H1 (cell line): ENCODE measurements at regions not wholly inside any gene's neighbourhood (a gene's known extent, or its start where the extent isn't known, plus 50 kb on each side); places are given as distances from the start of the nearest gene placed in this dataset.

Source experiments
- CTCF ChIA-PET: fragments of 300-600 bp; sonication (Branson Sonifier 250); formaldehyde crosslinking; loops from one replicate; lab custom pipeline; 2021; ENCODE audit not compliant: partially characterized antibody; lab: Charles Lee
- POLR2A ChIA-PET: fragments of 300-600 bp; sonication (Branson Sonifier 250); formaldehyde crosslinking; loops from one replicate; lab custom pipeline; 2021; ENCODE audit warnings: inconsistent platforms; ENCODE audit not compliant: partially characterized antibody; lab: Charles Lee
- DNase-seq, 2 experiments: peaks; one replicate each; pipeline versions ENCODE4 v3.0.0 to v3.0.0-alpha.2; 2010 to 2022; ENCODE audit warnings: low spot score in 2 of 2, low read depth in 1 of 2, mixed read lengths in 1 of 2
- FAIRE-seq: peaks from 2 replicates; lab custom pipeline; 2011; peaks lifted over from hg19 to GRCh38; lab: Jason Lieb, UNC
- H2AFZ ChIP-seq: 2 replicates; pipeline ENCODE4 v1.8.1; 2012; ENCODE audit warnings: low read length, inconsistent platforms
- H2AK5ac ChIP-seq: 2 replicates; pipeline ENCODE4 v1.6.1; 2013; ENCODE audit warnings: low read depth, low read length
- H2BK120ac ChIP-seq: replicated peaks from 2 replicates; pipeline ENCODE3; 2013; ENCODE audit warnings: low read depth, low read length, inconsistent platforms
- H2BK12ac ChIP-seq: 2 replicates; pipeline ENCODE4 v1.6.1; 2013; ENCODE audit warnings: low read depth, low read length
- H2BK15ac ChIP-seq: 2 replicates; pipeline ENCODE4 v1.6.1; 2013; ENCODE audit warnings: low read length
- H2BK20ac ChIP-seq: 2 replicates; pipeline ENCODE4 v1.6.1; 2013; ENCODE audit warnings: low read length
- H2BK5ac ChIP-seq: 2 replicates; pipeline ENCODE4 v1.6.1; 2013; ENCODE audit warnings: low read depth, low read length
- H3K14ac ChIP-seq: 2 replicates; pipeline ENCODE4 v1.6.1; 2013; ENCODE audit warnings: inconsistent platforms; ENCODE audit not compliant: insufficient read length
- H3K18ac ChIP-seq: 2 replicates; pipeline ENCODE4 v1.6.1; 2013; ENCODE audit warnings: low read length; ENCODE audit errors: extremely low read depth
- H3K23ac ChIP-seq: 2 replicates; pipeline ENCODE4 v1.6.1; 2013; ENCODE audit warnings: inconsistent platforms; ENCODE audit not compliant: insufficient read length
- H3K23me2 ChIP-seq: 2 replicates; pipeline ENCODE4 v1.6.1; 2013; ENCODE audit warnings: low read depth, low read length
- H3K27ac ChIP-seq: 2 replicates; pipeline ENCODE4 v1.6.1; 2011; ENCODE audit warnings: low read depth, low read length, inconsistent platforms
- H3K27me3 ChIP-seq, 4 experiments: replicated peaks in 1 of 4; 1 replicate in 1 of 4; 2 replicates in 3 of 4; pipeline versions ENCODE4 v1.6.1 to v1.8.1; 2011 to 2013; ENCODE audit warnings: low read length in 3 of 4, mild to moderate bottlenecking in 3 of 4, inconsistent platforms in 2 of 4, mixed read lengths in 2 of 4, moderate library complexity in 1 of 4; ENCODE audit not compliant: control insufficient read depth in 3 of 4, insufficient read depth in 3 of 4; ENCODE audit errors: extremely low read depth in 1 of 4
- H3K36me3 ChIP-seq, 4 experiments: 2 replicates each; pipeline versions ENCODE4 v1.6.1 to v1.8.1; 2011 to 2013; ENCODE audit warnings: mild to moderate bottlenecking in 4 of 4, low read length in 3 of 4, moderate library complexity in 2 of 4, control low read depth in 1 of 4, inconsistent platforms in 1 of 4; ENCODE audit not compliant: insufficient read depth in 4 of 4, control insufficient read depth in 2 of 4
- H3K4ac ChIP-seq: replicated peaks from 2 replicates; pipeline ENCODE3; 2013; ENCODE audit warnings: low read length, low read depth, mixed read lengths, inconsistent platforms; ENCODE audit not compliant: insufficient read length
- H3K4me1 ChIP-seq, 4 experiments: replicated peaks in 1 of 4; 1 replicate in 1 of 4; 2 replicates in 3 of 4; pipeline versions ENCODE4 v1.6.1 to v1.8.1; 2011 to 2013; ENCODE audit warnings: low read length in 3 of 4, inconsistent platforms in 2 of 4, mixed read lengths in 1 of 4; ENCODE audit not compliant: insufficient read depth in 4 of 4, control insufficient read depth in 3 of 4
- H3K4me2 ChIP-seq, 2 experiments: 2 replicates each; pipeline versions ENCODE4 v1.6.1 to v1.8.1; 2011 to 2013; ENCODE audit warnings: low read depth in 2 of 2, low read length in 2 of 2, control low read depth in 1 of 2, inconsistent platforms in 1 of 2, mild to moderate bottlenecking in 1 of 2; ENCODE audit not compliant: insufficient read depth in 1 of 2
- H3K4me3 ChIP-seq, 4 experiments: fragments of 200-600, 300-600 bp in 1 of 4; sonication (generic), shearing (Covaris generic), sonication (Bioruptor Twin) in 1 of 4; 2 replicates each; pipeline versions ENCODE4 v1.5.1 to v1.8.1; 2011 to 2016; ENCODE audit warnings: low read length in 4 of 4, low read depth in 3 of 4, control low read depth in 2 of 4, inconsistent platforms in 2 of 4, mild to moderate bottlenecking in 2 of 4, mixed read lengths in 1 of 4, moderate library complexity in 1 of 4; ENCODE audit not compliant: insufficient read depth in 2 of 4; ENCODE audit errors: extremely low read depth in 1 of 4
- H3K56ac ChIP-seq: replicated peaks from 2 replicates; pipeline ENCODE3; 2013; ENCODE audit warnings: low read depth, mild to moderate bottlenecking, mixed read lengths, low read length, inconsistent platforms; ENCODE audit not compliant: insufficient read length
- H3K79me1 ChIP-seq: 2 replicates; pipeline ENCODE4 v1.6.1; 2013; ENCODE audit warnings: low read depth, low read length, control low read depth
- H3K79me2 ChIP-seq, 2 experiments: 2 replicates each; pipeline versions ENCODE4 v1.6.1 to v1.8.1; 2012 to 2013; ENCODE audit warnings: low read length in 2 of 2, mild to moderate bottlenecking in 2 of 2, inconsistent platforms in 1 of 2; ENCODE audit not compliant: insufficient read depth in 2 of 2, control insufficient read depth in 1 of 2
- H3K9ac ChIP-seq, 4 experiments: replicated peaks in 1 of 4; 1 replicate in 1 of 4; 2 replicates in 3 of 4; pipeline versions ENCODE4 v1.6.1 to v1.8.1; 2011 to 2013; ENCODE audit warnings: low read depth in 3 of 4, low read length in 3 of 4, control low read depth in 2 of 4, mild to moderate bottlenecking in 2 of 4, moderate library complexity in 2 of 4, inconsistent platforms in 1 of 4; ENCODE audit errors: extremely low read depth in 1 of 4
- H3K9me3 ChIP-seq, 2 experiments: 2 replicates each; pipeline versions ENCODE4 v1.6.1 to v1.8.1; 2012 to 2013; ENCODE audit warnings: mild to moderate bottlenecking in 2 of 2, moderate library complexity in 2 of 2, control low read depth in 1 of 2, inconsistent platforms in 1 of 2, low read depth in 1 of 2, low read length in 1 of 2, mixed read lengths in 1 of 2; ENCODE audit not compliant: insufficient read depth in 2 of 2
- H4K20me1 ChIP-seq, 2 experiments: replicated peaks in 1 of 2; 2 replicates each; pipeline versions ENCODE3 to v1.8.1; 2011 to 2013; ENCODE audit warnings: inconsistent platforms in 2 of 2, low read length in 2 of 2, mild to moderate bottlenecking in 1 of 2; ENCODE audit not compliant: insufficient read depth in 2 of 2, control insufficient read depth in 1 of 2
- H4K5ac ChIP-seq: 2 replicates; pipeline ENCODE4 v1.6.1; 2013; ENCODE audit warnings: low read length, low read depth, mixed read lengths, inconsistent platforms; ENCODE audit not compliant: insufficient read length
- H4K8ac ChIP-seq: 2 replicates; pipeline ENCODE4 v1.8.0; 2013; ENCODE audit warnings: mild to moderate bottlenecking, moderate library complexity, low read length, inconsistent platforms; ENCODE audit not compliant: insufficient read depth; ENCODE audit errors: extremely low read depth
- H4K91ac ChIP-seq: replicated peaks from 2 replicates; pipeline ENCODE3; 2013; ENCODE audit warnings: low read length, mixed read lengths, inconsistent platforms; ENCODE audit not compliant: insufficient read length
- ASH2L ChIP-seq: fragments of 200-600, 300-600 bp; sonication (generic); IDR thresholded peaks from one replicate; pipeline ENCODE4 v1.7.1; 2017; ENCODE audit warnings: low read length
- BCL11A ChIP-seq, 2 experiments: IDR thresholded peaks; one replicate each; pipeline ENCODE4 v1.6.1; 2011; ENCODE audit warnings: low read depth in 2 of 2, low read length in 2 of 2, mild to moderate bottlenecking in 2 of 2
- CBX5 ChIP-seq: fragments of 300-800, 300-1000 bp; sonication (generic); IDR thresholded peaks from 2 replicates; pipeline ENCODE4 v1.7.1; 2016; ENCODE audit warnings: antibody characterized with exemption, low read length, low read depth
- EP300 ChIP-seq, 2 experiments: IDR thresholded peaks; 1 replicate in 1 of 2; 2 replicates in 1 of 2; pipeline ENCODE4 v1.6.1; 2011 to 2012; ENCODE audit warnings: low read depth in 2 of 2, low read length in 2 of 2, mild to moderate bottlenecking in 2 of 2, borderline replicate concordance in 1 of 2, inconsistent platforms in 1 of 2, moderate library complexity in 1 of 2
- FOSL1 ChIP-seq: IDR thresholded peaks from 2 replicates; pipeline ENCODE4 v1.6.1; 2011; ENCODE audit warnings: mild to moderate bottlenecking, low read depth, low read length, moderate library complexity; ENCODE audit not compliant: insufficient read depth
- GABPA ChIP-seq: IDR thresholded peaks from 2 replicates; pipeline ENCODE4 v1.6.1; 2011; ENCODE audit warnings: mild to moderate bottlenecking, low read length, moderate library complexity, borderline replicate concordance; ENCODE audit not compliant: insufficient read depth
- GTF2F1 ChIP-seq: IDR thresholded peaks from 2 replicates; pipeline ENCODE4 v1.6.1; 2012; ENCODE audit warnings: low read depth, low read length, improper control_type of control experiment, borderline replicate concordance
- PHF8 ChIP-seq: fragments of 200-600 bp; sonication (generic); conservative IDR thresholded peaks from 2 replicates; pipeline ENCODE4 v1.7.1; 2012; ENCODE audit warnings: low read depth, mild to moderate bottlenecking, inconsistent platforms, low read length, moderate library complexity
- POLR2AphosphoS5 ChIP-seq: IDR thresholded peaks from 2 replicates; pipeline ENCODE4 v1.6.1; 2011; ENCODE audit warnings: low read depth, low read length
- RAD21 ChIP-seq, 2 experiments: IDR thresholded peaks in 1 of 2; conservative IDR thresholded peaks in 1 of 2; 2 replicates each; pipeline ENCODE4 v1.6.1; 2011; ENCODE audit warnings: low read depth in 2 of 2, low read length in 2 of 2, improper control_type of control experiment in 1 of 2, inconsistent platforms in 1 of 2, mild to moderate bottlenecking in 1 of 2, moderate library complexity in 1 of 2
- RNF2 ChIP-seq: fragments of 200-900, 300-1000 bp; sonication (generic); IDR thresholded peaks from 2 replicates; pipeline ENCODE4 v1.7.1; 2016; ENCODE audit warnings: borderline replicate concordance, low read depth, mild to moderate bottlenecking, antibody characterized with exemption, low read length; ENCODE audit not compliant: poor library complexity, severe bottlenecking; ENCODE audit errors: missing control alignments
- WGBS, 2 experiments: shearing (Covaris generic) in 1 of 2; methylation state at CpG; one replicate each; pipeline versions ENCODE4 v1.1.6 to v1.1.7; 2013 to 2015; ENCODE audit warnings: low lambda C conversion rate in 2 of 2, mixed read lengths in 2 of 2, inconsistent platforms in 1 of 2, low coverage in 1 of 2, missing lambda C conversion rate in 1 of 2; ENCODE audit not compliant: insufficient replicate concordance in 2 of 2, insufficient coverage in 1 of 2, insufficient read length in 1 of 2; ENCODE audit errors: extremely low coverage in 1 of 2, missing lambda C conversion rate in 1 of 2; 5-methylcytosine and 5-hydroxymethylcytosine counted together

DNA sequence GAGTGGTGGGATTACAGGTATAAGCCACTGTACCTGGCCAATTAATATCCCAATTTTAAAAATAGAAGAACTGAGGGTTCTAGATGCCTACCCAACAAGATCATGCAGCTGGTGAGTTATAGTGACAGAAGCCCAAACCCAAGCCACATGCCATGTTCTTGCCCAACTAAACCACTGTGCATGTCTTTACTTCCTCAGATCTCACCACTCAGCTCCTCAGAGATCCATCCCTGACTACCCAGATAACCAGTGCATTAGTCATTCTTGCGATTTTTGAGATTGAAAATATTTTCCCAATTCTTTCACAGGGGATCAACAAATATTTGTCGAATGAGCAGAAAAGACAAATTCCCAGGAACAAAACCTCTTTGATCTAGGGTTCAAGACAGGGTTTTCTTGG lies 303.1 kb downstream of the CBLN1 start:
- Histone ChIP-seq H2AK5ac (no peak overlapping the region), H2BK5ac (no peak overlapping the region), H2BK12ac (no peak overlapping the region), H3K27ac (no peak overlapping the region), H3K9ac (no peak overlapping the region), H3K18ac (no peak overlapping the region), H4K8ac (no peak overlapping the region), H4K91ac (no peak overlapping the region), H3K4me3 (no peak overlapping the region), H3K4me2 (no peak overlapping the region), H3K56ac (no peak overlapping the region), H2BK20ac (no peak overlapping the region), H3K36me3 (no peaks in the 10 kb centered on the region), H2AFZ (no peak overlapping the region), H2BK15ac (no peak overlapping the region), H3K23ac (no peak overlapping the region), H3K4me1 (no peaks in the 10 kb centered on the region), H3K79me2 (no peaks in the 10 kb centered on the region), H4K20me1 (no peaks in the 10 kb centered on the region), H3K14ac (no peak overlapping the region), H3K23me2 (no peaks in the 10 kb centered on the region), H3K27me3 (no peaks in the 10 kb centered on the region), H4K5ac (no peak overlapping the region), H2BK120ac (no peak overlapping the region), H3K9me3 (no peaks in the 10 kb centered on the region), H3K4ac (no peak overlapping the region), H3K79me1 (no peaks in the 10 kb centered on the region)
- FAIRE-seq: no peak
- ChIA-PET POLR2A (no interaction called here), CTCF (interaction anchor here (0.6 to 1.6 kb wide), 2 partner anchors 23 to 371 kb away, joined by 3 read pairs; no protein-coding TSS in a partner anchor)
- 96% methylated on average over 2 of the region's 2 CpGs; no CpG with 5 or more reads in 1 of the 2 experiments for WGBS, 2 experiments
- DNase-seq: no peak
- TF ChIP-seq PHF8 (no peak), RAD21 (IDR thresholded peaks at IDR 0.05 in 1 of 2, conservative IDR thresholded peaks at IDR 0.05 in 1 of 2; ENCODE audit: low read depth in 2 of 2, low read length in 2 of 2) (no peak), GTF2F1 (no peak), EP300 (IDR thresholded peaks at IDR 0.05; ENCODE audit: borderline replicate concordance in 1 of 2, low read depth in 2 of 2, low read length in 2 of 2) (no peak), ASH2L (no peak), POLR2AphosphoS5 (no peak), RNF2 (no peak), GABPA (no peak), CBX5 (no peak), FOSL1 (no peak), BCL11A (IDR thresholded peaks at IDR 0.05; ENCODE audit: low read depth in 2 of 2, low read length in 2 of 2) (no peak)
